GM12872 (cell line): ENCODE measurements at regions not wholly inside any gene's neighbourhood (a gene's known extent, or its start where the extent isn't known, plus 50 kb on each side); places are given as distances from the start of the nearest gene placed in this dataset.

Experiments
- CTCF ChIP-seq: IDR thresholded peaks from 3 replicates; pipeline ENCODE4 v1.5.1; 2011; ENCODE audit warnings: low read depth, mild to moderate bottlenecking, low read length, moderate library complexity; ENCODE audit not compliant: insufficient read depth

GRCh38 chr14:38143170-38143569 is 64.5 kb upstream of the SSTR1 start:
- no peak for TF ChIP-seq CTCF

- no peak for TF ChIP-seq CTCF
These were observed 63.8 kb upstream of the SSTR1 start for GRCh38 chr14:38143659-38144505.

- no peak for TF ChIP-seq CTCF
These were observed 62.6 kb upstream of the SSTR1 start for GRCh38 chr14:38145142-38145541.

GRCh38 chr14:38150075-38150474 is 57.6 kb upstream of the SSTR1 start:
- TF ChIP-seq CTCF, result no peak
